NCI-H82 treated with DMSO at 0.1 percent for 48 hours (cell line): ENCODE measurements at regions not wholly inside any gene's neighbourhood (a gene's known extent, or its start where the extent isn't known, plus 50 kb on each side); places are given as distances from the start of the nearest gene placed in this dataset.

ENCODE experiments used
- DNase-seq: peaks from one replicate; lab custom pipeline; 2025; ENCODE audit not compliant: unreplicated experiment; lab: John Stamatoyannopoulos, UW

DNA sequence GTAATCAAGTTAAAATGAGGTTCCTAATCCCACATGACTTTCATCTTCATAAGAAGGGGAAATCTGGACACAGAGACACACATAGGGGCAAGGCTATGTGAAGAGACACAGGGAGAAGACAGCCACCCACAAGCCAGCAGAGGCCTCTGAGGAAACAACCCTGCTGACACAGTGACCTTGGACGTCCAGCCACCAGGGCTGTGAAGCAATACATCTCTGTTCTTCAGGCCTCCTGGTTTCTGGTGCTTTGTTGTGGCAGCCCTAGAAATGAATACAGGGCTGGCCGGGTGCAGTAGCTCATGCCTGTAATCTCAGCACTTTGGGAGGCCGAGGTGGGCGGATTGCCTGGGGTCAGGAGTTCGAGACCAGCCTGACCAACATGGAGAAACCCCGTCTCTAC is 183.9 kb downstream of the CXCL12 start:
- no peak for DNase-seq

DNA sequence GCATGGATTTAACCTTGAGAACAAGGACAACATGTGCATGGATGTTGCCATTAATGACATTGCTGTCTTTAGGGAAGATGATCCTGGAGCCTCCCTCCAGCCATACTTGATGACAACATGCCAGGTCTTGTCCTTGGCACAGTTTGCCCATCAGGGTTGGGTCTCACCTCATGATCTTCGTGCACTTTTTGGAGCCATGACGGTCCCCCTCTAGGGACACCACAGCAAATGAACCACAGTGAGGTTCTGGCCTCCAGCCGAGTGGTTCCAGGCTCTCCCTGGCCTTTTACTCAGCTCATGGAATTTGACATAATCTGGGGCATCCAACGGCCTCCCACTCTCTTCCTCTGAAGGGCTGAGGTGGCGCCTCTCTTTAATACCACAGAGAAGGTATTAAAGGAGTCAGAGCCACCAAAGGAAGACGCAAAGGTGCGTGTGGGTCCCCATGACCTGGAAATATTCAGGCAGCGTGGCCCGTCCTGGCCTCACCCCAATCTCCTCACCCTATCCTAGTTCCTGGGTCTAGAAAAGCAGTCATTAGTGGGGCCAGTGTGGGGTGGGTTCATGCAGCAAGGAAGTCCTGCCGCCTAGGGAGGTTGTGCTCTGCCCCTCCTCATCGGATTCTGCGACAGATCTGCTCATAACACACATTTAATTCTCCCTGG is 184.8 kb downstream of the CXCL12 start:
- no peak for DNase-seq

DNA sequence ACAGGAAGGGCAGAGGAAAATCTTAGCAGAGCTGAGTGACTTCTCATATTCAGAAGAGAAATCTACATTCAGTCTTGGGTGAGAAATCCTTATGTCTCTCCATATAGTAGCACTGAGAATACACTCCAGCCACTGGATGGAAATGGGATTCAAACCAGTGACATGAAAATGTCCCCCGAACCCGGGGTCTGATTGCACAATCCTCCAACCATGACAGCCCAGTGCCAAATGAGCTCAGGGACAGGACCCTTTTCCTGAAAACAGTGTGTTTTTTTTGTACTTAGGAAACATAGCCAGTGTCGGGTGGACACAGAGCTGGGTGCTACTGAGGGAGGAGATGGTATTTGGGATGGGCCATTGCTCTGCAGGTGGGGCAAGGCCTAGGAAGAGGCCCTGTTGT is 185.6 kb downstream of the CXCL12 start:
- DNase-seq, result no peak

DNA sequence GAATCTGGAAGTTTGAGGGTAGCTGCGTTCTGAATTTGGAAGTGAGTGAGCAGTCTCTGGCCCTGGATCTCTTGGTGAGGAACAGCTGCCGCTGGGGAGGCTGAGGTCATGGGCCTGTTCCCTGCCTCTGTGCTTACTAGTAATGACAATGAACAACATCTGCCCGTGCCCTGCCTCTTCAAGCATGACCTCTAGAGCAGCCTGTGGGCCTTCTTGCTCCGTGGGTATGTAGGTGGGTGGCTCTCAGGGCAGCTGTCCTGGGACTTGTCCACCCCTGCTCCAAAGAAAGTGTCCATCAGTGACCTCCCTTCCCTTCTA is 186.2 kb downstream of the CXCL12 start:
- DNase-seq, result no peak

DNA sequence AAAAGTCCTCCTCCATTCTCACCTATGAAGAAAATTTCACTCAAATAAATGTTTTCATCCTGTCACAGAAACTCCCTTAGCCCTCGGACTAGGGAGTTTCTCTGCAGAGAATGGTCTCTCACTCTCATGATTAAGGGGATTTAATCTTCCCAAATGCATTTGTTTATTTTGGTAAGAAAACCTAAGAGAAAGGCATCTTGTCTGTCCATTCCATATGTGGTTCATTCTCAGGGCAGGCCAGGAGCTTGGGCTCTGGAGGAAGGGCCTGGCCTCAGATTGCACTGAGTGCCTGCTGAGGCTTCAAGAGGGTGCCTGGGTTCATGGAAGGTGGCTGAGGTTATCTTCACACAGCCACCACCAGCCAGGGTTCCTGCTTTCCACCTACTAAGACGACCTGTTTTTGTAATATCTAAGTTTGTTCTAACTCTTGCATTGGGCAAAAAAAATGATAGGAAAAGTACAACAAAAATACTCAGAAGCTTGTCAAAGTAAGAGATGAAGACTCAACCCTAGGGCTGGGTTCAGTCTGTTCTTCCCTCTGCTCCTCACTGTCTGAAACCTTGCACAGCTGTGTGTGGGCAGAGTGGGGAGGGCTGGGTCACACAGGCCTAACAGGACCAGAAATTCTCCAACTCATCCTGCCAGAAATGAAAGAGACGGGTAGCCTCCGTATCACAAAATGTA is 186.7 kb downstream of the CXCL12 start:
- DNase-seq, result no peak

DNA sequence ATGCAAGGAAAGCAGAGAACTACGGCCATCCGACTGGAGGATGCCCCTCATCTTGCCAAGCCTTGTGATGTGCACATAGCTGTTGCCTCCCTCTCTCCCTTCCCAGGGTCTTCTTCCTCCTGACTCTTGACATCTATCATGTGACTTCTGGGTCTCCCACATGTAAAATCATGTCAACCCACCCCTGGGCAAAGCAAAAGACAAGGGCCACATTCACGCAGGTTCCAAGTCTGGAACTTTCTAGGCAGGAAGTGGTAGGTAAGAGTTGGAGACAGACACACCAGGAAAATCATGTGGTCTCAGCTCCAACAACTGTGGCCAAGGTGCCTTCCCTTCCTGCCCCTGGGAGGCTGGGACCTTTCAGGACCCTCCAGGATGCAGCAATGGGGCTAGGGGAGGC is 187.3 kb downstream of the CXCL12 start:
- DNase-seq, result no peak

DNA sequence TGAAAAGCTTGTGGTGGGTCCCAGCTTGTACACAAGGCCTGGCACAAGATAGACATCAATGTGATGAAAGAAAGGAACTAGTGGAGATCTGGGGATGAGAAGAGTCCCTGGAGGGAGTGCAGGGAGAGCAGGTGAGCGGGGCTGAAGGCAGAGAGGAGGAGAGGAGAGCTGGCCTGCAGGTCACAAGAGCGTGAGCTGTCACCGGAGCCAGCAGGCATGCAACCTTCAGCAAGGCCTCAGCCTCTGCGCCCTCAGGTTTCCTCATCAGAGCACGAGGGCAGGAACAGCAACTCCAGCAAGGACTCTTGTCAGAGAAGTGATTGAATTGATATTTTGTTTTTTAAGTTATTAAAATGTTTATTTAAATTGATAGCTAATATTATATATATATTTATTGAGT is 188.6 kb downstream of the CXCL12 start:
- no peak for DNase-seq

DNA sequence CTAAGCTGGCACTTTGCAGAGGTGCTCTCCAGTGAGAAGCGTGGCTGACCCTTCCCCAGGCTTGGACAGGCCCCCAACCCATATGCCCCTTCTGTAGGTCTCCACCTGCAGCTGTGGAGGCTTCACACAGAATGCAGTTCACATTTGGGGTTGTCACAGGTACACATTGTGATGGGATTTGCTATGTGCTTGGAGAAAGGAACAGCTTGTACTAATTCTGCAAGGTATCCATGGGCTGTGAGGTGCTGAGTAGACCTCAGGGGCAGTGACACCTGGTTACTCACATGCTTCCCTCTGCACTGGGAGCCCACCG is 188.9 kb downstream of the CXCL12 start:
- DNase-seq, result no peak

DNA sequence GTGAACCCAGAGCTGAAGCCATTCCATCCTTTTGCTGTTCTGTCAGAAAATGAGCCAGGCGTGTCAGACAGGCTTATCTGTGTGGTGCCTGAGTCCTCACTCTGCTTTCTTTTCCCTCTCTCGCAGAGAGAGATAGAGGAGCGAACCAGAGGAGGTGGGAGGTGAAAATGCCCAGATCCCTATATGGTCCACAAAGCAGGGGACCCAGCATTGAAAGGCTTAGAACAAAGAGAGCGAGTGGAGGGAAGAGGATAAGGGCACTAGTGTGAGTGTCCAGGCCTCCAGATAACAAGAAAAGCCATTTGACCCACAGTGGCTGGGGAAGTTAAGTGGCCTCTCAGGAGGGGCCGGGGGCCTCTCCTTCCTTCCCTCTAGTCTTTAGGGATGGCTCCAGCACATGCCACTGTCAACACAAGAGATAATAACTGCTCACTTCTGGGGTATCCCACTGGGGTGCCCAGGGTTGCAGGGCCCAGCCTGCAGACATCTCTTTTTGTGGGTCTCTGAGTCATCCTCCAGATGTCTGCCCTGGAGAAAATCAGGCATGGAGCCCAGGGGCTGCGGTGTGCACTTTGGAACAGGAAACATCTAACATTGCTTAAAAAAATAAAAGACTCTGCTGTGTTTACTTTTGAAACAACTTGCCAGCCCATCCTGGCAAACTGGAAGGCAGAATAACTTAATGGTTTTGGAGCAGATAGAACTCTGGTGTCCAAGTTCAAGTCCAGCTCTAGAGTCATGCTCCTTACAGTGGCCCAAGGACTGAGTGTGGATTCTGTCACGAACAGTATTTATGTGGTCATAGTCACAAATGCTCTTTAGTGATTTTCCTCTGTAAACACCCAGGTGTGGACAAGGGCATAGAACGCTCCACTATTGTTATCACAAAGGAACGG is 189.5 kb downstream of the CXCL12 start:
- no peak for DNase-seq

DNA sequence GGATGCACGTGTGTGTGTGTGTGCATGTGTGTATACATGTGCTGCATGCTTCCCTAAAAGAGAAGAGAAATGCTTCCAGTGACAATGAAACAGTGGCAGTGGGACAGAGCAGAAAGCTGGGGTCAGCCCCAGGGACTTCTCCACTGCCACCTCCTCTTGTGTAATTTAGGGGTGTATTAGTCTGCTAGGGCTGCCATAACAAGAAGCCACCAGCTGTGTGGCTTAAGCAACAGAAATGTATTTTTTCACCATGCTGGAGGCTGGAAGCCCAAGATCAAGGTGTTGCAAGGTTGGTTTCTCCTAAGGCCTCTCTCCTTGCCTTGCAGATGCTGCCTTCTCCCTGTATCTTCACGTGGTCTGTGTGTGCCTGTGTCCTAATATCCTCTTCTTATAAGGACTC is 190.5 kb downstream of the CXCL12 start:
- no peak for DNase-seq

DNA sequence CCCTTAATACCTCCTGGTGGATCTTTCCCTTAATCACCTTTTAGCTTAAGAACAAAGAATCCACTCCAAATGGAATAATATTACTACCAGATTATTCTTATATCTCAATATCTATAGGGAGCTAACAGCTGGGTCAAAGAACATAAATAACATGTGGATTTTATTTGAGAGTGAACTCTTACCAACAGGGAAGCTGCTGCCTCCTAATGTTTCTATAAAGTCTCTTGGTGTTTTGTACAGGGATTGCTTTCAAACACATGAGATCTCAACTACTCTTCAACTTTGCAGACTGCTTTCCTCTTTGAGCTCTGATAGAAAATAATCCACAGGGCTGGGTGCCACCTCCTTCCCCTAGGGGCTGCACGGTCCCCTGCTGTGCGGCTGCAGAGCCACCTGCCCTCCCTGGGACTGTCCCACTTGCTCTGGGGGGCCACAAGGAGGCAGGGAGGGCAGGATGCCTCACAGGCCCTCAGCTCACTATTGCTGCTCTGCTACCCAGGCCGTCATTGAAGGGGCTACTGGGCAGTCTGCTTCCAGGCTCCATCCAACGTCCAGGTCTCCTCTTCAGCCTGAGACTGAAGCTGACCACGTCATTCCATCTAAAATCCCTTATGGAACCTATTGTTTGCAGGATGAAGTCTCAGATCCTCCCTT is 191.2 kb downstream of the CXCL12 start:
- DNase-seq, result no peak

DNA sequence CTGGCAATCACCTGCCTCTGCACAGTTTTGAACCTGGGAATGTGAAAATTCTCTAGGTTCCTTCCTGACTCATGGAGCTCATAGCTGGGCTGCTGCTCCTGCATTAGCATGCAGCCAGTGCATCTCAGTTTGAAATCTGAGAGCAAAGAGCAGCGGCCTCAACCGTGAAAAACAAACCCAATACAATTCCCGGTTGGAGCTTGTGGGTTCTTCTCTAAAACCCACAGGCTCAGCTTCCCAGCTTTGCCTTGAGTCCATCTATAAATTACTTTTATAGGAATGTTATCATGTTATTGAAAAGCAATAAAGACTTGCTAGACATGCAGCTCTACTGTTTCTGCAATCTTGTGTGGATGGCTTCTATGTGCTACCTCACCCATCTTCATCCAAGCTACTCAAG is 191.7 kb downstream of the CXCL12 start:
- DNase-seq, result no peak

DNA sequence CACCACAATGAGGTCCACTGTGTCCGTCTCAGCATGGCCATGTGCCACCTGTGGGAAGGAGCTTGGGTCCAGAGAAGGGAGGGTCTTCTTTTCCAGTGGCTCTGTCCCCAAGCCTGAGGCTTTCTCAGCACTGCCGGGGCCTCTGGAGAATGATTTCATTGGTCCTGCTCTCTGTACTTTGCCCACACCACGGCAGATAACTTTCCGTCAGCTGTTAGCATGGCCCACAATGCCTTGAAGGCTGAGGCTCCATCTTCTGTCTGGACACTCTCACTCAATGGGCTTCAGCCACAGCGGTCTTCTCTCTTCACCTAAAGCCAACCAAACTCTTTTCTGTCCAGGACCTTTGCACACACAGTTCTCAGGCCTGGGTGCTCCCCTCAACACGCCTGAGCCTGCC is 192.5 kb downstream of the CXCL12 start:
- DNase-seq, result no peak

DNA sequence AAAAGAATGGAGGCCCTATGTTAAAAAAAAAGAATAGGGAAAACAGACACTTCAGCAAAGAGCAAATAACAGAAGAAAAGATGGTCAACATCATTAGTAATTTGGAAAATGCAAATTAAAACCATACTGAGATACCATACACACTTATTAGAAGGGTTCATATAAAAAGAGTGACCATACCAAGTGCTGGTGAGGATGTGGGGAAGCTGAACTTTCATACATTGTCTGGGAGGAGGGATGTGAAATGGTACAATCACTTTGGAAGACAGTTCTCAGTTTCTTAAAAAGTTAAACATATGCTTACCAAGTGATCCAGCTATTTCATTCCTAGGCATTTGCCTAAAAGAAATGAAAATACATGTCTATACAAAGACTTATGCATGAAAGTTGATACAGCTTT is 194.4 kb downstream of the CXCL12 start:
- no peak for DNase-seq

DNA sequence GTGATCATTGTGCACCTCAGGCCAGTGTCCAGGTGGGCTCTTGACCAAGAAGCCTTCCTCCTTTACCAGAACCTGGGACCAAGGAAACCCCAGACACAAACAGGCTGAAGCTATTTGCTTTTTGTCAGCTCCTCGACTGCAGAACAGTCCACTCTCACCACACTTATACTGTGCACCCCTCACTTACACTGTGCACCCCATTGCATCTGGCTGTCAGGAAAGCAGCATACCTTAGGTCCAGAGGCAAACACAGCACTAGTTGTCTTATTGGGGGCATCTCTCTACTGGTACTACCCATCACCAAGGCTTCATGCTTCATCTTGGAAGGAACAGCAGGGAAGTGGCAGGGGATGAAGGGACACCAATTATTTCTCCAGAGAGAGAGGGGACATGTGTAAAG is 198.1 kb downstream of the CXCL12 start:
- DNase-seq, result no peak

DNA sequence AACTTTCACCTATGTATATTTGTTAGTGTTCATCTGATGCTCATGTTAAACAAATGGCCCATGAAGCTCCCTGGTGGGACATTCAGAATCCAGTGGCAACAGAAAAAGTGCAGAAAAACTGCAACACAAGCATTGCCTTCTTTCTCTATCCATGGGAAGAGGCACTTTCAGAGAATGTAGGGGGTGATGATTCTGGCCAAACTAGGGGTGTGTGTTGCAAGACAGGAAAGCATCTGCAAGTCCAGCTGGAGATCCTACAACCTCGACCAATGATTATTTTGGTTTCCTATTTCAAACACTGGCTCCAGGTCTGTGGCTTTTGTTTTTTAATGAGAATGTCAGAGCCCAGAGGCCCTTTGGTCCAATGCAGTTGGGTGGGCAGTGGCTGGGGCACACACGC is 198.7 kb downstream of the CXCL12 start:
- no peak for DNase-seq

DNA sequence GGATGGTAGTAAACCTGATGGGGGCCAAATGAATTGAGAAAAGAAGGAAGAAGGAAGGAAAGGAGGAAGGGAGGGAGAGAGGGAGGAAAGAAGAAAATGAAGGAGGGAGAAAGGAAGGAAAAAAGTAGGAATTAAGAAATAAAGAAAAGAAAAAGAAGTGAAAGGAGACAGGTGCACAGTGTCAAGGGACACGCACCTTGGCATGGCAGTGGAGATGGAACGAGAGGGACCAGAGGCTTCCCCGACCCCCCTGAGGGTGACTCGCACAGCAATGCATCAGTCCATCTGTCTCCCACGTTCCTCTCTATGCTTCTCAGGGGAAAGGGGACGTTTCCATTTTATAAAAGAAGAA is 199.6 kb downstream of the CXCL12 start:
- DNase-seq, result no peak

DNA sequence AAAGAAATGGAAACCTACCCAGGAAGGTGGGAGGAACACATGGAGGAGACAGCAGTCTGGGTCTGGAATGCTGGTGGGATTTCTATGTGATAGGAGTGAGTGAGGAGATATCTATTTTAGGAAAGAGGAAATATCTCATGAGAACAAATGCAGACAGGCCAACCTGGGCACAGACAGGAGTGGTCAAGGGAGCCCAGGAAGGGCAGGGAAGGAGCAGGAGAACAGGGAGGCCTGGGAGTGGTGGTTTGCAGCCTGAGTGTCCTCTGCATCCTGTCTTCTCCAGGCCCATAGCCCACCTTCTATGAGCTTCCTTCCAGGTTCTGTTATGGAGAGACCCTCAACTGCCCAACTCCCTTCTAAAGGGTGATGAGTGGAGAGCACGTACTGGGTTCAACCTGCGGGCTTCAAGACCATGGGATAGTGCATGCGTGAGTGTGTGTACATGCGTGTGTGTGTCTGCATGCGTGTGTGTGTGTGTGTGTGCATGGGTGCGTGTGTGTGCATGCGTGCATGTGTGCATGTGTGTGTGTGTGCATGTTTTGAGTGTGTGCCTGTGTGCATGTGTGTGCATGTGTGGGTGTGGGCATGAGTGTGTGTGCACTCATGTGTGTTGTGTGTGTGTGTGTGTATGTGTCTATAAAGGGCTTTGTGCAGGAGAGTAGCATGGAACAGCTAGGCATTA is 200.1 kb downstream of the CXCL12 start:
- no peak for DNase-seq

DNA sequence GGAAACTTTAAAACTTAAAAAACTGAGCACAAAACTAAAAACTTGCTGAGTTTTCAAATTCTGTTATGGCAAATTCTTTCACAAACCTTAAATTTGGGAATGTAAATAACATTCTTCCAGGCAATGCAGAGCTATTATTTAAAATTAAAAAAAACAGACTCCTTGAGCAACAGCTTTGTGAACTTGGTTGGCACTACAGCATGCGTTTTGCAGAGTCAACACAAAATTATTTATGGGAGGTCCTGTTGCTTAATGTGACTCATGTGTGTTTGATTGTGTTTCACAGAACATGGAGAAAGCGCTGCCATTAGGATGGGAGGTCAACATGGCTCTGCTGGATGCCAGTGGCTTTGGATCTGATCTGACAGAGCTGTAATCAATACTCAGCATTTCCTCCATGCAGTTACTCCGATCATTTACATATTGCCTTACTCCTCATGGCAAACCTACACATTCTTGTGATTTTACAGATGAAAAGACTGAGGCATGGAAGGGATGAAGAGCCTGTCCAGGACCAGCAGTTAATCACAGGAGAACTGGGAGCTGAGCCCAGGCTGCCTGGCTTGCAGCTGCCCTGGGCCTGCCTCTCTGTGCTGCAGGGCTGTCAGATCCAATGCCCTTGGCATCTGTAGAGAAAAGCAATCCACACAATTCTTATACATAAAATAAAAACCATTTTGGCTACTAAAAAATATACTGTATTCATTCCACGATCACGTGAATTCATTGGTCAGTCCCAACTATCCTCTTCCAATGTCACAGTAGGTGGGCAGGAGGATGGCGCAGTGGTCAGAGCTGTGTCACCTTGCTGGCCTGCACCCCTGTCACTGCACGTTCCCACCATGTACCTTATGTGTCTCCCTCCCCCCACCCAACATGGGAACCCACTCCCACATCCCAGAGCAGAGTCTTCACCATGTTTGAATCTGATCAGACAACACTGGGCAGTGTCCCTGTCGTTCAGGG is 200.9 kb downstream of the CXCL12 start:
- no peak for DNase-seq

DNA sequence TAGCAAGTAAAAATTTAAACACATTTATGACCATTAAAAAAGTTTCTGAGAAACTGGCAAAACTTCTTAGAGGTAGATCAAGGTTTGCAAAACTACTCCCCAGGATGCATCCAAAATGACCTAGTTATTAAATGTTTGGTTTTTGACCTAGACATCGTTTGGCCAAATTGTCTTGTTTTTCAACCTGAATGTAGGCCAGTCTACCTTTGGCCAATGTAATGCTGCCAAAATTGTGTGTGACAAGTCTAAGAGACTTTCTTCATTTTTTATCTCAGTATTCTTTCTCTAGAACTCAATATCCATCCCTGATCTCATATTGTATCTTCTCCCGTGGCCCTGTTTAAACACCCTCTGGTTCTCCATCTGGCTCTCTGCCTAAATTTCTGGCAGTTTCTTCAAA is 202.0 kb downstream of the CXCL12 start:
- DNase-seq, result no peak
